IMR-90 (cell line): ENCODE measurements at regions not wholly inside any gene's neighbourhood (a gene's known extent, or its start where the extent isn't known, plus 50 kb on each side); places are given as distances from the start of the nearest gene placed in this dataset.

Experiments used
- POLR2A ChIP-seq: IDR thresholded peaks from 2 replicates; pipeline ENCODE4 v1.6.1; 2012; ENCODE audit warnings: mild to moderate bottlenecking, low read depth, low read length
- RAD21 ChIP-seq: IDR thresholded peaks from 2 replicates; pipeline ENCODE4 v1.6.1; 2012; ENCODE audit warnings: low read length, improper control_type of control experiment
- RFX5 ChIP-seq: IDR thresholded peaks from 2 replicates; pipeline ENCODE4 v1.8.0; 2012; ENCODE audit warnings: low read depth, mild to moderate bottlenecking, low read length, moderate library complexity
- TF ChIP-seq, protein P1 (sequence below): conservative IDR thresholded peaks from 2 replicates; pipeline ENCODE4 v1.5.1; 2012; ENCODE audit warnings: mild to moderate bottlenecking, low read depth, low read length, improper control_type of control experiment

DNA sequence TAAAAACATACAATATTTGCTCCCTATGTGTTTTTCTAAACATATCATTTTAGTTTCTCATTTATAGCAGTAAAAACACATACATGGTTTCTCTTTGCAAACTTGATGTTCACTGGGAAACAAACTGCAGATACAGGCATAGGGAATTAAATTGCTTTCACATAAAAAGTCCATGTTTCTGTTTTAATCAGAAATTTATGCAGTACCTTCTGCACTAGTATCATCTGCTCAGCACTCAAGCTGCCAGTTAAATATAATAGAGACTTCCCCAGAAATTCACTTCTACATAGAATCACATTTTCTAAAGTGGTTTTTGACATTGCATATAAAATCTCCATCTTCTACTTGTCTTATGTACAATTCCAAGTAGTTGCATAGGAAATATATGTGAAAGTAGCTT lies 1107.3 kb upstream of the NRXN1 start:
- TF ChIP-seq RFX5 (no peak), POLR2A (no peak), RAD21 (no peak)
- TF ChIP-seq, protein P1, sequence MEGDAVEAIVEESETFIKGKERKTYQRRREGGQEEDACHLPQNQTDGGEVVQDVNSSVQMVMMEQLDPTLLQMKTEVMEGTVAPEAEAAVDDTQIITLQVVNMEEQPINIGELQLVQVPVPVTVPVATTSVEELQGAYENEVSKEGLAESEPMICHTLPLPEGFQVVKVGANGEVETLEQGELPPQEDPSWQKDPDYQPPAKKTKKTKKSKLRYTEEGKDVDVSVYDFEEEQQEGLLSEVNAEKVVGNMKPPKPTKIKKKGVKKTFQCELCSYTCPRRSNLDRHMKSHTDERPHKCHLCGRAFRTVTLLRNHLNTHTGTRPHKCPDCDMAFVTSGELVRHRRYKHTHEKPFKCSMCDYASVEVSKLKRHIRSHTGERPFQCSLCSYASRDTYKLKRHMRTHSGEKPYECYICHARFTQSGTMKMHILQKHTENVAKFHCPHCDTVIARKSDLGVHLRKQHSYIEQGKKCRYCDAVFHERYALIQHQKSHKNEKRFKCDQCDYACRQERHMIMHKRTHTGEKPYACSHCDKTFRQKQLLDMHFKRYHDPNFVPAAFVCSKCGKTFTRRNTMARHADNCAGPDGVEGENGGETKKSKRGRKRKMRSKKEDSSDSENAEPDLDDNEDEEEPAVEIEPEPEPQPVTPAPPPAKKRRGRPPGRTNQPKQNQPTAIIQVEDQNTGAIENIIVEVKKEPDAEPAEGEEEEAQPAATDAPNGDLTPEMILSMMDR: no peak
